ENCODE measurements at regions not wholly inside any gene's neighbourhood (a gene's known extent, or its start where the extent isn't known, plus 50 kb on each side); places are given as distances from the start of the nearest gene placed in this dataset.
A peak's percentile ranks its signal among the peaks of the same experiment; 100 is the strongest.

DNA sequence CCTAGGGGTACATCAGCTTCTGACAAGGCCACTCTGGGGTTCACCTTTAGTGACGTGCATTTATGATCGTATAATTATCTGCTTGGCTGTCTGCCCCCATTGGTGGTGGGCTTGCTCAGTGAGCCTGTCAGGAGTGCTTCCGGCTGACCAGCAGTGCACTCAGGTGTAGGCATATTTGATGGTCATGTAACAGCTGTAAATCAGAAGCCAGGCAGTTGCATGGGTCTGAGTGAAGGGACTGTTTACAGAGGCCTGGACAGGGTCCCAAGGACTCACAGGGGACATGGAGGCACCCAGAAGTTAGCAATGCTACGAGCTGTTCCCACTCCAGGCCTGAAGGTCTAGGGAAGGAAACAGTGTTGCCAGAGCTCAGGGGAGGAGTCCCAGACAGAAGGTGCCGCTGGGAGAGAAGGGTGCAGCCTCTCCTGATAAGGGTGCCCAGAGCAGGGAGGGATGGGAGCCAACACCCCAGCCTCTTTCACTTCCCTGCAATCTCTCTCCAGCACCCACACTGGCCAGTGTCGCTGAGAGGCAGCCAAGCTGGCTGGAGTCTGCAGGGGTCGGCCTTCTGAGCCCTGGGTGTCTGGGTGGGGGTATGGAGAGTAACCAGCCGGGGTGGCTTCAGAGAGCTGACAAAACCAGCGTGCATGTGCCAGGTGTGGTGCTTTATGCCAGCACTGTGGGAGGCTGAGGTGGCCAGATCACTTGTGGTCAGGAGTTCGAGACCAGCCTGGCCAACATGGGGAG lies 61.3 kb upstream of the PRR23E start:
- Mint-ChIP-seq H3K4me3 (no peak overlapping the region), H3K9me3 (no peaks in the 10 kb centered on the region), H3K36me3 (no peaks in the 10 kb centered on the region), H3K27ac (no peak overlapping the region), H3K4me1 (peaks cover 0 to 18% (median 3%) of the 10 kb centered on the region in 4 donors), H3K27me3 (peaks cover 5 to 43% (median 30%) of the 10 kb centered on the region in 5 donors)
- DNase-seq (no peak), ATAC-seq (no peak)
- POLR2A ChIA-PET: no interaction called here

DNA sequence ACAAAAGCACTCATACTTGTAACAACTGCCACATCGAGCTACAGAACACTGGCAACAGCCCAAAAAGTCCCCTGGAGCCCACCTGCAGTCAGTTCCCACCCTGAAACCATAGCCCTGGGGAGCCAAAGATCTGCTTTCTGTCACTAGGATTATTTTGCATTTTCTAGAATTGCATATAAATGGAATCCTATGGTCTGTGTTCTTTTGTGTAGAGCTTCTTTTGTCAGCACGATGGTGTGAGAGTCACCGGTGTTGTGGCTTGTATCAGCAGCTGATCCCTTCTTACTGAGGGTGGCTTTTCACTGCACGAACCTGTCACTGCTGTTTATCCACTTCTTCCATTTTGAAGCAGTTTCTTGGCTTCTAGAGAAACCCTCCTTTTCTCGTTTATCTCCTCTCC lies 60.1 kb upstream of the PRR23E start:
- no peak for DNase-seq
- Mint-ChIP-seq H3K27ac (no peak overlapping the region), H3K4me1 (peaks cover 0 to 18% (median 3%) of the 10 kb centered on the region in 4 donors), H3K4me3 (no peak overlapping the region), H3K36me3 (no peaks in the 10 kb centered on the region), H3K27me3 (peaks cover 7 to 56% (median 43%) of the 10 kb centered on the region in 5 donors), H3K9me3 (peaks cover 0 to 2% (median 0%) of the 10 kb centered on the region in 9 donors)
- POLR2A ChIA-PET: no interaction called here
- ATAC-seq: no peak

DNA sequence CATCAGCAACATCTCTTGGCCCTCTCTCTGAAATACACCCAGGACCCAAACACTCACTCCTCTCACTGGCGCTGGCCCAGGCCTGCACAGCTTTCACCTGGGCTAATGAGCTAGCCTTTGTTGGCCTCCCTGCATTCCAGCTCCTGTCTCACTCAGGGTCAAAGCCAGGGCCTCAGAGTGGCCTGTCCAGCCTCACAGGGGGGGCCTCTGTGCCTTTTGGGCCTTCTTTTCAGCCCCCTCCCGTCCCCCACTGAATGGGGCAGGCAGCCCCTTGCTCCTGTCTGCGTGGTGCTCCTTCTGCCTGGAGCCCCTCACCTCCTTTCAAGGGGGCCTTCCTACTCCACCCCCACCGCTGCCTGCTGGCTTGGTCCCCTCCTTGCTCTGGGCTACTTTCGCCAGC lies 59.0 kb upstream of the PRR23E start:
- Mint-ChIP-seq H3K9me3 (peaks cover 0 to 2% (median 0%) of the 10 kb centered on the region in 9 donors), H3K4me3 (no peak overlapping the region), H3K27me3 (peaks cover 8 to 67% (median 45%) of the 10 kb centered on the region in 5 donors), H3K27ac (no peak overlapping the region), H3K36me3 (no peaks in the 10 kb centered on the region), H3K4me1 (peaks cover 0 to 18% (median 3%) of the 10 kb centered on the region in 4 donors)
- DNase-seq (no peak), ATAC-seq (no peak)
- POLR2A ChIA-PET: no interaction called here

GRCh38 chr3:127134466-127134865 lies 58.5 kb upstream of the PRR23E start:
- H3K27me3 Mint-ChIP-seq: peaks cover 13 to 72% (median 49%) of the 10 kb centered on the region in 5 donors
- H3K27ac Mint-ChIP-seq: no peak overlapping the region
- peaks cover 0 to 2% (median 0%) of the 10 kb centered on the region in 9 donors for H3K9me3 Mint-ChIP-seq
- H3K36me3 Mint-ChIP-seq: no peaks in the 10 kb centered on the region
- ATAC-seq: no peak
- H3K4me3 Mint-ChIP-seq: peak overlapping the region in 2 of 10 donors; percentile 29 to 33
- H3K4me1 Mint-ChIP-seq: peaks cover 0 to 18% (median 3%) of the 10 kb centered on the region in 4 donors
- no peak for DNase-seq
- POLR2A ChIA-PET: no interaction called here

- peaks cover 0 to 18% (median 3%) of the 10 kb centered on the region in 4 donors for H3K4me1 Mint-ChIP-seq
- H3K36me3 Mint-ChIP-seq: no peaks in the 10 kb centered on the region
- no peak overlapping the region for H3K27ac Mint-ChIP-seq
- H3K27me3 Mint-ChIP-seq: peaks cover 13 to 74% (median 49%) of the 10 kb centered on the region in 5 donors
- no peak for ATAC-seq
- peak overlapping the region in 2 of 10 donors; percentile 1 to 29 for H3K4me3 Mint-ChIP-seq
- peaks cover 0 to 2% (median 0%) of the 10 kb centered on the region in 9 donors for H3K9me3 Mint-ChIP-seq
- no peak for DNase-seq
- POLR2A ChIA-PET: no interaction called here
Observed at GRCh38 chr3:127134887-127135240, 58.1 kb upstream of the PRR23E start.

DNA sequence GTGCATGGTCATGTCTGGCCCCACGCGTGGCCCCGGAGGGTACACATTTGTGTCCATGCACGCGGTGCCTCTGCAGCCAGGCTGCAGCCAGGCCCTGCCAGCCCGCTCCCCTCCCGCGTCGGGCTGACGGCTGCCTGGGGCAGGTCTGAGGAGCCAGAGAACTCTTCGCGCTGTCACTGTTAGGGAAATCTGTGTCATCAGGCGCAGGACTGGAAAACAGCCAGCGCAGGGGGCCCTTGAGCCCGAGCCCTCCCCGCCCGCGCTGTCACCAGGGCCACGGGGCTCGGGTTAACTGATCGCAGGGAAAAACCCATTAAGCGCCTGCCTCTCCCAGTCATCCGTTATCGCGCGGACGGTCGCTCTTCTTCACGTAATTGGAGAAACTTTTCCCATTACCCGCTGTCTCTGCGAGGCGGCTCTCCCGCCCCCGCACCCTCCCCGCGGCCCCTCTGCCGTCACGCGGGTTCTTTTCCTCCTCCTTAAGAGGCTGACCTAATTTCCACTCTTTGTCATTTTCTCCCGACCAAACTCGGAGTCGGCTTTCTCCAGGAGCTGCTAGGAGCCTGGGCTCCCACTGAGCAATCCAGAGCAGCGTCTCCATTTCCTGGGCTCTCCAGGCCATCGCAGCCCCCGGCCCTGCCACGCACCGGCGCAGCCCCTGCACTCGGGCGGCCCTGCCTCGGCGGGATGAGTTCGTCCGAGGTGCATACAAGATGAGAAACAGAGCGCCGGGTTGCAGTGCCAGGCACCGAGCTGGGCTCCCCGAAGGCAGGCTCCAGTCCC lies 57.5 kb upstream of the PRR23E start:
- Mint-ChIP-seq H3K4me3 (peak overlapping the region in 1 of 10 donors; percentile 29), H3K36me3 (no peaks in the 10 kb centered on the region), H3K27ac (no peak overlapping the region), H3K27me3 (peaks cover 13 to 74% (median 49%) of the 10 kb centered on the region in 5 donors), H3K4me1 (peaks cover 0 to 18% (median 3%) of the 10 kb centered on the region in 4 donors), H3K9me3 (peaks cover 0 to 2% (median 0%) of the 10 kb centered on the region in 9 donors)
- DNase-seq: no peak
- ATAC-seq: no peak
- POLR2A ChIA-PET: no interaction called here

DNA sequence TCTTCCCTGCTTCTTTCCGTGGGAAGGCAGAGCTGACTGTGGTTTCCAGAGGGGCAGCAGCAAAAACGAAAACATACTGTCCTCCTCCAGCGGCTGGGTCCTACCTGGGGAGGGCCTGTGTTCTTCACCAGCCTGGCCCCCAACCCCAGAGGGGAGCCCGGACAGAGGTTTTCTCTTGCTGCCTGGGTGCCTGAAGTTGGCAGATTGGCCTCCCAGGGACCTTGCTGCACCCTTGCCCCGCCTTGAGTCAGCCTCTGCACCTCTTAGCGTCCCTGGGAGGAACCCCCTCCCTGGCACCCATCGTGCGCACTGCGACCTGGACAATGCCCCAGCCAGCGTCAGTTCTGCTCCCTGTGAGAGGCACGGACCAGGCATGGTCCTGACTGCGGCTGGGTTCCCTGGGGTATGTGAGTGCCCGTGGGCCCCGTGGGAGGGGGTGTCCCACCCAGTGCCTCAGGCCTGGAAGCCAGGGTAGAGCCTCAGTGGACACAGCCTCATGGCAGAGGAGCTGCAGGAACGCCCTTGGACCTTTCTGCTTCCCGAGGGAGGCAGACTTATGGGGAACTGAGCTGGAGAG lies 56.8 kb upstream of the PRR23E start:
- Mint-ChIP-seq H3K4me3 (peak overlapping the region in 3 of 10 donors; percentile 10 to 41 (median 14)), H3K36me3 (no peaks in the 10 kb centered on the region), H3K27me3 (peaks cover 13 to 74% (median 49%) of the 10 kb centered on the region in 5 donors), H3K9me3 (peaks cover 0 to 2% (median 0%) of the 10 kb centered on the region in 9 donors), H3K27ac (no peak overlapping the region), H3K4me1 (peaks cover 0 to 18% (median 3%) of the 10 kb centered on the region in 4 donors)
- POLR2A ChIA-PET: no interaction called here
- ATAC-seq (no peak), DNase-seq (no peak)

DNA sequence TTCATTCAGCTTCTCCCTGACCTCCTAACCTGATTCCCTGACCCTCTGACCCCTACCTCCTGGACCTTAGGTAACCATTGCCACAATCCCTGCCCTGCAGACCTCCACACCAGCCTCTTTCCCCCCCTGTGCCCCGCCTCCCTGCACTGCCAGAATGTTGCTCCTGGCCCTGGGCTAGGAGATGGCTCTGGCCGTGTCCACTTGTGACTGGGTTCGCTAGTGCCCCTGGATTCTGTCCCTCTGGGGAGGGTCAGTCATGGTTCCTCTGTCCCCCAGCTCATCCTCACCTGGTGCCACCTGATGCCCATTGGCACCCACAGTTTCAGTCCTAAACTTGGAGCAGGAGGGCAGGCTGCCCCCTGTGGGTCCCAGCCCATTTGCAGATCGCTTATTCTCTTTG lies 56.2 kb upstream of the PRR23E start:
- peaks cover 13 to 74% (median 49%) of the 10 kb centered on the region in 5 donors for H3K27me3 Mint-ChIP-seq
- peak overlapping the region in 1 of 10 donors; percentile 34 for H3K4me3 Mint-ChIP-seq
- peaks cover 0 to 18% (median 3%) of the 10 kb centered on the region in 4 donors for H3K4me1 Mint-ChIP-seq
- DNase-seq (no peak), ATAC-seq (no peak)
- POLR2A ChIA-PET: no interaction called here
- no peak overlapping the region for H3K27ac Mint-ChIP-seq
- no peaks in the 10 kb centered on the region for H3K36me3 Mint-ChIP-seq
- peaks cover 0 to 2% (median 0%) of the 10 kb centered on the region in 9 donors for H3K9me3 Mint-ChIP-seq

- Mint-ChIP-seq H3K27me3 (peaks cover 13 to 74% (median 46%) of the 10 kb centered on the region in 5 donors), H3K36me3 (no peaks in the 10 kb centered on the region), H3K4me1 (peaks cover 0 to 18% (median 3%) of the 10 kb centered on the region in 4 donors), H3K27ac (no peak overlapping the region), H3K9me3 (peaks cover 0 to 2% (median 0%) of the 10 kb centered on the region in 9 donors), H3K4me3 (peak overlapping the region in 1 of 10 donors; percentile 34)
- no peak for DNase-seq
- POLR2A ChIA-PET: no interaction called here
- ATAC-seq: no peak
Observed at GRCh38 chr3:127137113-127137512, 55.8 kb upstream of the PRR23E start.

DNA sequence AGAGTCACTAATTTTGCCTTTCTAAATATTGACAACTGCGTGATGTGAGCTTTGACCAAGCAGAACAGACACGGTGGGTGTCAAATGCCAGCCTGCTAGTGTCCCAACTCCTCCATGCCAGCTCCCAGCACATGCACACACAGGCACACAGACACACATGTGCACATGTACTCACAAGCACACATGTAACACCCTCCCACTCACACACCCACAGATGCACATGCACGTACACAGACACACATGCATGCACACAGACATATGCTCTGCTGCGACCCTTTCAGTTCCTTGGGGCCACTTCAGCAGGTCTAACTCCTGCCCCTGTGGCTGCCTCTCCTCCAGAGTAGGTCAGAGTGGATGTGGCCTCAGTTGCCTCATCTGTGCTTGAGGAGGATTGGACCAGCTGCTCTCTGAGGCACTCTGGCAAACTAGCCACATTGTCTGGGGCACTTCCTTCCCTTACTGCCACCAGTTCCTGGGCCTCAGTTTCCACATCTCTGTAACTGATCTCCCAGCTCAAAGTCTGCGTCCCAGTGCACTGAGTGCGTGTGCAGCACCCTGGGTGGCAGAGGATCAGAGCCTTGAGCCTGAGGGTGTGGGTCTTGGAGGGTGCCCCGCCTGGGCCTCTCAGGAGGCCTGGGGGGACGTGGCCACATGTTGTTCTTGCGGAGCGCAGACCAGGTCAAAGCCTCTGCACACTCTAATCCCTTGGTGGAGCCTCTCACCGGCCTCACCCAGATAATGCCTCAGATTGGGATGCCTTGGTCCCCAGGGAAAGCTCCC lies 55.0 kb upstream of the PRR23E start:
- H3K27me3 Mint-ChIP-seq: peaks cover 13 to 68% (median 46%) of the 10 kb centered on the region in 5 donors
- no peak for DNase-seq
- no peak for ATAC-seq
- H3K9me3 Mint-ChIP-seq: peaks cover 0 to 3% (median under 1%) of the 10 kb centered on the region in 9 donors
- H3K4me1 Mint-ChIP-seq: peaks cover 0 to 18% (median 3%) of the 10 kb centered on the region in 4 donors
- no peak overlapping the region for H3K4me3 Mint-ChIP-seq
- POLR2A ChIA-PET: no interaction called here
- no peak overlapping the region for H3K27ac Mint-ChIP-seq
- H3K36me3 Mint-ChIP-seq: no peaks in the 10 kb centered on the region

GRCh38 chr3:127139601-127140500 lies 53.1 kb upstream of the PRR23E start:
- peaks cover 10 to 49% (median 31%) of the 10 kb centered on the region in 5 donors for H3K27me3 Mint-ChIP-seq
- H3K4me1 Mint-ChIP-seq: peaks cover 0 to 15% (median 2%) of the 10 kb centered on the region in 4 donors
- peaks cover 0 to 16% (median 3%) of the 10 kb centered on the region in 9 donors for H3K9me3 Mint-ChIP-seq
- no peak for DNase-seq
- H3K36me3 Mint-ChIP-seq: no peaks in the 10 kb centered on the region
- no peak overlapping the region for H3K4me3 Mint-ChIP-seq
- POLR2A ChIA-PET: no interaction called here
- ATAC-seq: no peak
- H3K27ac Mint-ChIP-seq: peak overlapping the region in 1 of 10 donors; percentile 48

All from naive thymus-derived CD8-positive, alpha-beta T cell (primary cell).